DOHH2 (cell line): ENCODE measurements at regions not wholly inside any gene's neighbourhood (a gene's known extent, or its start where the extent isn't known, plus 50 kb on each side); places are given as distances from the start of the nearest gene placed in this dataset.

Experiments
- CTCF ChIP-seq: fragments of 200-600 bp; sonication (generic); IDR thresholded peaks from one replicate; pipeline ENCODE4 v1.5.1; 2014; ENCODE audit warnings: antibody characterized with exemption, mild to moderate bottlenecking, low read depth, low read length; ENCODE audit not compliant: poor library complexity, severe bottlenecking
- EZH2phosphoT487 ChIP-seq: fragments of 200-600 bp; sonication (generic); IDR thresholded peaks from 2 replicates; pipeline ENCODE4 v1.6.1; 2017; ENCODE audit warnings: borderline replicate concordance, mild to moderate bottlenecking, antibody characterized with exemption, low read length, moderate library complexity, mixed read lengths

DNA sequence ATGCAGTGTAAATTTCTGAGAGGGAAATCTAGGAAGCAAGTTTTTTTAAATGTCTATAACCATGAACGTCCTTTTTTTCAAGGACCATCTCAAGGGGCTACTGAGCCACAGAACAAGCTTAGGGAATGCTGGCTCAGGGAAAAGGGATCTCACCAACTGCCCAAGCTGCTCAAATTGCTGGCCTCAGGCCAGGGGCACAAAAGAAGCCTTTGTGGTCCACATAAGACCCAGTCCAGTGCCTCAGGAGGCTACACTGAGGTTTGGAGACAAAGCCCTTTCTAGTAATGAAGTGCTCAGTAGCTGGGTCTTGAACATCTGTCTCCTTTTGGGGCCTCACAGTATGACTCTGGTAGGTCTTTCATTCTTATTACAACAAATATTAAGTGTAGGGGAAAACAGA is 305.5 kb downstream of the RAB28 start:
- no peak for TF ChIP-seq CTCF
- TF ChIP-seq EZH2phosphoT487 = no peak
